ENCODE measurements at regions not wholly inside any gene's neighbourhood (a gene's known extent, or its start where the extent isn't known, plus 50 kb on each side); places are given as distances from the start of the nearest gene placed in this dataset.

DNA sequence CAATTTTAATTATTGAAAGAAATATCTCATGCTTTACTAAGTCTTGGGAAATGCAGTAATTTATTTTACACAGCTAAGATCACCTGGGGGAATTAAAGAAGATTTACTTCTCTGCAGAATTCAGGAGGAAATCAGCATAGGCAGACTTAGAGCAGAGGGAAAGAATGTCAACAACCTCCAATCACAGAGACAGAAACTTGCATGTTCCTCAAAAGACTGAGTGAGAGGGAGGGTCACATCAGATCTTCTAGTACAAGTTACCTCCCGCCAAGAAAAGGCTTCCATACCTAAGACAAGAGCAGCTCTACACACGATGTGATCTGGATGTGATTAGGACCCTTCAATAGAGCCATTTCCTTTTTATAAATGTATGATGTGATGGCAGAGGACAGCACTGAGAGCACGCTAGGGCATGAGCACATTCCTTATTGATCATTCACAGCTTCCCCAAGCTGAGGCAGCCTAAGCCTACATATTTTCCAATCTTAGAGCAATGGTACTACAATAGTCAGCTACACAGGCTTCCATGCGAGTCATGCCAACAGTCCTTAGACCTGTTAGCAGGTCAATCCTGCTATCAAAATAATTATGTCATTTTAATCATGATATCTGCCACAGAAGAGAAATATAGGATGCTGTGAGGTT lies 403.3 kb downstream of the ETNK1 start:
- TF ChIP-seq, protein P1, sequence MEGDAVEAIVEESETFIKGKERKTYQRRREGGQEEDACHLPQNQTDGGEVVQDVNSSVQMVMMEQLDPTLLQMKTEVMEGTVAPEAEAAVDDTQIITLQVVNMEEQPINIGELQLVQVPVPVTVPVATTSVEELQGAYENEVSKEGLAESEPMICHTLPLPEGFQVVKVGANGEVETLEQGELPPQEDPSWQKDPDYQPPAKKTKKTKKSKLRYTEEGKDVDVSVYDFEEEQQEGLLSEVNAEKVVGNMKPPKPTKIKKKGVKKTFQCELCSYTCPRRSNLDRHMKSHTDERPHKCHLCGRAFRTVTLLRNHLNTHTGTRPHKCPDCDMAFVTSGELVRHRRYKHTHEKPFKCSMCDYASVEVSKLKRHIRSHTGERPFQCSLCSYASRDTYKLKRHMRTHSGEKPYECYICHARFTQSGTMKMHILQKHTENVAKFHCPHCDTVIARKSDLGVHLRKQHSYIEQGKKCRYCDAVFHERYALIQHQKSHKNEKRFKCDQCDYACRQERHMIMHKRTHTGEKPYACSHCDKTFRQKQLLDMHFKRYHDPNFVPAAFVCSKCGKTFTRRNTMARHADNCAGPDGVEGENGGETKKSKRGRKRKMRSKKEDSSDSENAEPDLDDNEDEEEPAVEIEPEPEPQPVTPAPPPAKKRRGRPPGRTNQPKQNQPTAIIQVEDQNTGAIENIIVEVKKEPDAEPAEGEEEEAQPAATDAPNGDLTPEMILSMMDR (IDR thresholded peaks at IDR 0.05; ENCODE audit: low read depth, low read length, missing control alignments): no peak
- no peak overlapping the region for H3K4me3 ChIP-seq (ENCODE audit: low read depth, low read length)
- DNase-seq (ENCODE audit: low read depth): no peak

DNA sequence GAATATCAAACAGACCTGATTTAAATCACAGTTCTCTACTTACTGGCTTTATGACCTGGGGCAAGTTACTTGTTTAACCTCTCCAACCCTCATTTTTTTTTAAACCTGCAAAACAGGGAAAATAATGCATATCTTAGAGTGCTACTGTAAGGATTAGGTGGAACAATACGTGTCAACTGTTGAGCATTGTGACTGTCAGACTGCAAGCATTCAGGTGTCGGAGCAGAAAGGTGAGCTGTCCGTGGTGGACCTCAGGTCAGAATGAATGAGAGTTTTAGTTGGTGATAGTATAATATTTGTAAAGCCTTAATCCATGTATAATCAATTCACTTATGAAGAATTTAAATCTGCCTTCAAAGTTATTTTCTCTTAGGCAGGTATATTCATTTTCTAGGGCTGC lies 404.2 kb downstream of the ETNK1 start:
- TF ChIP-seq, protein P1 (IDR thresholded peaks at IDR 0.05; ENCODE audit: low read depth, low read length, missing control alignments): no peak
- DNase-seq (ENCODE audit: low read depth): no peak
- H3K4me3 ChIP-seq (ENCODE audit: low read depth, low read length): no peak overlapping the region

DNA sequence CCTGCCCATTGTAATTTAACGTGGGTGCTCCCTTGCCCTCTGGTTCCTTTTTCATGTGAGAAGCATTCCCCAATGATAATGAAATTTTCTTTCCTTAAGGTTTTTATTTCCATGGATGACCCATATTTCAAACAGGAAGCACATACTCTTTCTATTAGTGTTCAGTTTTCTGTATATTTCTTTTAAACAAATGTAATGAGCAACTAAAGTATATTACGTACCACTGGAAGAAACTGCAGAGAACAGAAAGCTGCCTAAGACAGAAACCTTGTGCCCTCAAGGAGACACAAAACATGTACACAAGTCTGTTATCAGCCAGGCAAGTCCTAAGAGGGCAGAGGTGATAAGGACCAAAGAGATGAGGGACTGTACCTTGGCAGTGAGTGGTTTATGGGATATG lies 414.9 kb downstream of the ETNK1 start:
- no peak for DNase-seq (ENCODE audit: low read depth)
- no peak overlapping the region for H3K4me3 ChIP-seq (ENCODE audit: low read depth, low read length)
- TF ChIP-seq, protein P1 (IDR thresholded peaks at IDR 0.05; ENCODE audit: low read depth, low read length, missing control alignments): no peak

DNA sequence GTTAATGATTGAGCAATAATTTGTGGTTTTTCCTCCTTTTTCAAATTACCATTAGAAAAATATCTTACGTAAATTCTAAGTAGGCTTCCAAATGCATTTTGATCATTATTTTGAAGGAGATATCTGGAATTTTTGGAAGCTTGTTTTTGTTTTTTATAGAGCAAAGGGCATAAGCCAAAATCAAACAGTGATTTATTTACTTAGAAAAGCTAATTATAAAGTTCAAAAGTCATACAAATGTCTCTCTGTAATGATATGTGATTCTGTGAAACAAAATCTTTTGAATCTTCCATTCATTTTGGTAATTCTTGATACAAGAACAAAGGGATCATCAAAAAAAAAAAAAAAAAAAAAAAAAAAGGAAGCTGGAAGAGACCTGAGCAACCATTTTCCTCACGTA lies 416.8 kb downstream of the ETNK1 start:
- TF ChIP-seq, protein P1 (IDR thresholded peaks at IDR 0.05; ENCODE audit: low read depth, low read length, missing control alignments): no peak
- no peak overlapping the region for H3K4me3 ChIP-seq (ENCODE audit: low read depth, low read length)
- no peak for DNase-seq (ENCODE audit: low read depth)

GRCh38 chr12:23043646-23044045 lies 418.7 kb downstream of the ETNK1 start:
- no peak for DNase-seq (ENCODE audit: low read depth)
- H3K4me3 ChIP-seq (ENCODE audit: low read depth, low read length): no peak overlapping the region
- TF ChIP-seq, protein P1 (IDR thresholded peaks at IDR 0.05; ENCODE audit: low read depth, low read length, missing control alignments): no peak

DNA sequence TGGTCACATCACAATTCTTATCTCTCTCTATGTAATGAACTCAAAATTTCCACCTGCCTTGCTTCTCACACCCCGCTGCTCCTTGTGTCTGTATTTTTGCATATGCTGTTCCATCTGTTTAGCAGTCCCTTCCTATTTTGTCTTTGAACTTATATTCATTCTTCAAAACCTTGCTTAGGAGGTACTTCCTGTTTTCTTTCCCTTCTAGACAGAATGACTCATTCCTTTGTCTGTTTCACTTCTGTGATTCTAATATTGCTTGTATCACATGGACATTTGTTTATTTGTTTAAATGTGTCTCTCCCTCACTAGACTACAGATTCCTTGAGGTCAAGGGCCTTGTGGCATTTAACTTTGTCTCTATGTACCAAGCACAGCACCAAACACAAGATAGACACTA lies 424.2 kb downstream of the ETNK1 start:
- TF ChIP-seq, protein P1 (IDR thresholded peaks at IDR 0.05; ENCODE audit: low read depth, low read length, missing control alignments): no peak
- peak; percentile 2 for DNase-seq (ENCODE audit: low read depth)

GRCh38 chr12:23055004-23055403 lies 430.0 kb downstream of the ETNK1 start:
- no peak overlapping the region for H3K4me3 ChIP-seq (ENCODE audit: low read depth, low read length)
- TF ChIP-seq, protein P1 (IDR thresholded peaks at IDR 0.05; ENCODE audit: low read depth, low read length, missing control alignments): peak; percentile 35
- DNase-seq (ENCODE audit: low read depth): no peak

More for the DNA sequence above, 424.2 kb downstream of the ETNK1 start:
- no peak overlapping the region for H3K4me3 ChIP-seq (ENCODE audit: low read depth, low read length)
